ENCODE measurements at regions not wholly inside any gene's neighbourhood (a gene's known extent, or its start where the extent isn't known, plus 50 kb on each side); places are given as distances from the start of the nearest gene placed in this dataset.

- no peak for DNase-seq (ENCODE audit: low read depth in 2 of 2)
These were observed 693.5 kb downstream of the ARHGAP15 start for GRCh38 chr2:143822736-143823135.

- DNase-seq (ENCODE audit: low read depth in 2 of 2) = no peak
These were observed 690.5 kb downstream of the ARHGAP15 start for GRCh38 chr2:143819764-143820163.

GRCh38 chr2:143819190-143819735 lies 690.0 kb downstream of the ARHGAP15 start:
- no peak for DNase-seq (ENCODE audit: low read depth in 2 of 2)

All from stimulated activated CD8-positive, alpha-beta memory T cell treated with anti-CD3 and anti-CD28 coated beads, Interleukin-2, amount 100 ng/mL, for 1 hour (primary cell).